HEK293T (cell line): ENCODE measurements at regions not wholly inside any gene's neighbourhood (a gene's known extent, or its start where the extent isn't known, plus 50 kb on each side); places are given as distances from the start of the nearest gene placed in this dataset.

Source experiments
- ARNT ChIP-seq: fragments of 450-650 bp; IDR thresholded peaks from 2 replicates; pipeline ENCODE4 v1.6.1; 2017; ENCODE audit warnings: mild to moderate bottlenecking
- BHLHE40 ChIP-seq: fragments of 450-650 bp; IDR thresholded peaks from 2 replicates; pipeline ENCODE4 v1.6.1; 2016; ENCODE audit warnings: mild to moderate bottlenecking, moderate library complexity, borderline replicate concordance
- FOXK2 ChIP-seq: fragments of 450-650 bp; IDR thresholded peaks from 2 replicates; pipeline ENCODE4 v1.6.1; 2016; ENCODE audit warnings: mild to moderate bottlenecking
- FOXM1 ChIP-seq: fragments of 450-650 bp; IDR thresholded peaks from 2 replicates; pipeline ENCODE4 v1.6.1; 2017; ENCODE audit warnings: mild to moderate bottlenecking, borderline replicate concordance
- L3MBTL2 ChIP-seq: fragments of 450-650 bp; conservative IDR thresholded peaks from 2 replicates; pipeline ENCODE4 v1.6.1; 2016; ENCODE audit warnings: mild to moderate bottlenecking
- PKNOX1 ChIP-seq: fragments of 450-650 bp; IDR thresholded peaks from 2 replicates; pipeline ENCODE4 v1.6.1; 2016
- SP1 ChIP-seq: fragments of 450-650 bp; IDR thresholded peaks from 2 replicates; pipeline ENCODE4 v1.6.1; 2017

- TF ChIP-seq FOXK2: no peak
- no peak for TF ChIP-seq SP1
- TF ChIP-seq FOXM1: no peak
- TF ChIP-seq ARNT: no peak
- TF ChIP-seq BHLHE40: no peak
- no peak for TF ChIP-seq L3MBTL2
- no peak for TF ChIP-seq PKNOX1
These were observed 136.3 kb downstream of the POLR1F start for GRCh38 chr7:19572566-19572965.
